Urinary bladder (tissue), 3 donors: ENCODE measurements at regions not wholly inside any gene's neighbourhood (a gene's known extent, or its start where the extent isn't known, plus 50 kb on each side); places are given as distances from the start of the nearest gene placed in this dataset.
A peak's percentile ranks its signal among the peaks of the same experiment; 100 is the strongest.
"Not testable (repeated sequence)": the region's sequence is repeated elsewhere in the genome, so short reads cannot be mapped to it uniquely, and the experiment has no call there.

ENCODE experiments used
- DNase-seq: peaks from one replicate; pipeline ENCODE4 v3.0.0-alpha.2; 2015; ENCODE audit errors: extremely low spot score
- H3K27ac ChIP-seq: one replicate; pipeline ENCODE4 v1.5.1; 2013; ENCODE audit warnings: low read depth, mild to moderate bottlenecking, moderate library complexity
- H3K36me3 ChIP-seq: one replicate; pipeline ENCODE4 v1.6.1; 2013; ENCODE audit warnings: mild to moderate bottlenecking, moderate library complexity; ENCODE audit not compliant: insufficient read depth
- H3K4me1 ChIP-seq: one replicate; pipeline ENCODE4 v1.6.1; 2013; ENCODE audit warnings: mild to moderate bottlenecking, moderate library complexity; ENCODE audit not compliant: insufficient read depth
- H3K4me3 ChIP-seq: one replicate; pipeline ENCODE4 v1.5.1; 2013; ENCODE audit warnings: low read depth, low read length
- WGBS: extraction: QIAGEN DNeasy Blood & Tissue Kit; methylation state at CpG from one replicate; pipeline ENCODE4 v1.1.7; 2013; 5-methylcytosine and 5-hydroxymethylcytosine counted together
- donor health status: healthy with polysubstance abuse.
- donor health status: healthy.

GRCh38 chr12:25372969-25373817, 122.5 kb upstream of the KRAS start:
- Histone ChIP-seq H3K36me3 (no peaks in the 10 kb centered on the region), H3K27ac (no peak overlapping the region), H3K4me3 (no peak overlapping the region), H3K4me1 (no peaks in the 10 kb centered on the region)
- DNase-seq = peak; percentile 51
- 65% methylated on average over 4 of the region's 4 CpGs for WGBS

- Histone ChIP-seq H3K27ac (no peak overlapping the region), H3K36me3 (no peaks in the 10 kb centered on the region), H3K4me1 (no peaks in the 10 kb centered on the region), H3K4me3 (no peak overlapping the region)
- DNase-seq = no peak
These were observed 121.3 kb upstream of the KRAS start for GRCh38 chr12:25372002-25372401.

- no peak overlapping the region for H3K4me3 ChIP-seq
- H3K27ac ChIP-seq = no peak overlapping the region
- DNase-seq = no peak
- H3K36me3 ChIP-seq = no peaks in the 10 kb centered on the region
- H3K4me1 ChIP-seq = no peaks in the 10 kb centered on the region
These were observed 117.8 kb upstream of the KRAS start for GRCh38 chr12:25368557-25368956.

- WGBS = 48% methylated on average over 3 of the region's 3 CpGs
- Histone ChIP-seq H3K36me3 (no peaks in the 10 kb centered on the region), H3K27ac (no peak overlapping the region), H3K4me1 (no peaks in the 10 kb centered on the region), H3K4me3 (no peak overlapping the region)
- no peak for DNase-seq
These were observed 115.4 kb upstream of the KRAS start for GRCh38 chr12:25366122-25366521.

DNA sequence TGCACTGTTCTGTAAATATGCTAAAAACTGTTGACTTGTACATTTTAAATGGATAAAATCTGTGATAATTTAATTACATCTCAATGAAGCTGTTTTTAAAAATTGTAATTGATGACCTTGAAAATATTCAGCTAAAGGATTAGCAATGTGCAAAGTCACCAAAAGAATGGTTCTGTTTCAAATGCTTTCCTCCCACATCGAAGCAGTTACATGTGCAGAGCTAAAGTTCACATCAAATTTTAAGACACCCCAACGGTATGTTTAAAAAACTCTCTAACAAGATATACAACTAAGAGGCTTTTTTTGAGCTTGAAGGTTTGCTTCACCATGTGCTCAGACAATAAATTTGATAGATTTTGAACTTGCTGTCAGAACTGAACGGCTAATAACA, 114.6 kb upstream of the KRAS start:
- H3K27ac ChIP-seq = no peak overlapping the region
- WGBS = 37% methylated on average over 3 of the region's 3 CpGs

GRCh38 chr12:25364529-25365339, 114.0 kb upstream of the KRAS start:
- Histone ChIP-seq H3K27ac (no peak overlapping the region), H3K36me3 (no peaks in the 10 kb centered on the region), H3K4me3 (no peak overlapping the region), H3K4me1 (no peaks in the 10 kb centered on the region)
- 77% methylated on average over 5 of the region's 5 CpGs for WGBS
- DNase-seq = no peak

More for the DNA sequence above, 114.6 kb upstream of the KRAS start:
- Histone ChIP-seq H3K4me3 (no peak overlapping the region), H3K36me3 (no peaks in the 10 kb centered on the region), H3K4me1 (no peaks in the 10 kb centered on the region)
- no peak for DNase-seq

DNA sequence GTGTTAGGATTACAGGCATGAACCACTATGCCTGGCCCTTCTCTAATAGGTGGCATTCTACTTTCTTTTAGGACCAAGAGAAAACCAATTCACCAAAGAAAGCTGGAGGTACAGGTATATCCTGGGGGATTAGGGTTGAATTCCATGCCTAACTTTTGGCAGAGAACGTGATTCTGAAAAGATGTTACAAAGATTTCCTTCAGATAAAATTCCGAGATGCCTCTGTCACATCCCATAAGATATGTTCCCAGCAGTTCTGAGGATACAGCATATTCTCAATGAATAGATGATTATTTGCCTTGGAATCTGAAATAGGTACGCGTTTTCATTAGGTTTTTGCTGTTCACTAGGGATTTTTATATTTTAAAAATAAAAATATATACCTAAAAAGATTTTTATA, 111.9 kb upstream of the KRAS start:
- no peaks in the 10 kb centered on the region for H3K4me1 ChIP-seq
- H3K36me3 ChIP-seq = no peaks in the 10 kb centered on the region
- DNase-seq = no peak
- 93% methylated on average over 4 of the region's 4 CpGs for WGBS
- no peak overlapping the region for H3K4me3 ChIP-seq
- no peak overlapping the region for H3K27ac ChIP-seq

DNA sequence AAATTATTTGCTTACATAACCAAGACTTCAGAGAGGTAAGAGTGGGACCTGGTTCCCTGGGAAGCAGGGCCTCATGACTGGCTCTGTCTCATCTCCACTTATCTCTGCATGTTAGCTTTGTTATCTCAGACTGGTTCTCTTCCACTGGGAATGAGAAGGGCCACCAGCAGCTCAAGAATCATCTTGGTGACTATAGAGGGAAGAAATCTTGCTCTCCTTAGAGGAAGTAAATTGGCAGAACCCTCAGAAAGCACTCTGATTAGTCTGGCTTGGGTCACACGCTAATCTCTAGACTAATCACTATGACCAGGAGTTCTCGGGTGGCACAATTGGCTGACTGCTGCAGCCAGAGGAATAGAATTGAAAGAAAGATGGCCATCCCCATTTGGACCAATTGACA, 110.8 kb upstream of the KRAS start:
- 97% methylated on average over 2 of the region's 2 CpGs for WGBS
- Histone ChIP-seq H3K4me3 (no peak overlapping the region), H3K27ac (no peak overlapping the region), H3K4me1 (no peaks in the 10 kb centered on the region), H3K36me3 (no peaks in the 10 kb centered on the region)
- DNase-seq = no peak

DNA sequence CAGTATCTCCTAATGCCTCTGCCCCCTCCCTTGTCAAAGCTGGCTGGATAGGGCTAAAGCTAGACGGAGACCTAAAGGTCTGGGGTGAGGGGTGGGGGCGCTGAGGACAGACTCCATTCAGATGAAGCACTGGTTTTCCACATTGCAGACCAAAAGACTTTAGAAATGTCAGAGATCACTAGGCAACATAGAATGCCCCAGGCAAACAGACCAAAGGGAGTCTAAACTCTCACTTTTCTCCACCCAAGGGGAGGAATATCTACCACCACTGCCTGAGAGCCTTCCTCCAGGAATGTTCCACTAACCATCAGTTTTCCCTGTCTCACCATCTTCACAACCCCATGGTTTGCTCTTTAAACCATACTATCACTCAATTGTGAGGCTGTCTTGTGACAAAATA, 106.9 kb upstream of the KRAS start:
- H3K4me1 ChIP-seq = no peaks in the 10 kb centered on the region
- no peaks in the 10 kb centered on the region for H3K36me3 ChIP-seq
- no peak for DNase-seq
- H3K27ac ChIP-seq = no peak overlapping the region
- 73% methylated on average over 2 of the region's 2 CpGs for WGBS
- no peak overlapping the region for H3K4me3 ChIP-seq

DNA sequence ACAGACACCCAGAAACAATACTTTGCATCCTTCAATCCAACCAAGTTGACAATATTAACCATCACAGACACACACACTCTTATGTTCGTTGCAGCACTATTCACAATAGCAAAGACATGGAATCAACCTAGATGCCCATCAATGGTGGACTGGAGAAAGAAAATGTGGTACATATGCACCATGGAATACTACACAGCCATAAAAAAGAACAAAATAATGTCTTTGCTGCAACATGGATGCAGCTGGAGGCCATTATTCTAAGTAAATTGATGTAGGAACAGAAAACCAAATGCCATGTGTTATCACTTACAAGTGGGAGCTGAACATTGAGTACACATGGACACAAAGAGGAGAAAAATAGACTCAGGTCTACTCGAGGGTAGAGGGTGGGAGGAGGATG, 102.2 kb upstream of the KRAS start:
- not testable (repeated sequence) for H3K36me3 ChIP-seq, H3K4me3 ChIP-seq, H3K4me1 ChIP-seq, H3K27ac ChIP-seq, DNase-seq
- WGBS = 91% methylated on average over 2 of the region's 2 CpGs

DNA sequence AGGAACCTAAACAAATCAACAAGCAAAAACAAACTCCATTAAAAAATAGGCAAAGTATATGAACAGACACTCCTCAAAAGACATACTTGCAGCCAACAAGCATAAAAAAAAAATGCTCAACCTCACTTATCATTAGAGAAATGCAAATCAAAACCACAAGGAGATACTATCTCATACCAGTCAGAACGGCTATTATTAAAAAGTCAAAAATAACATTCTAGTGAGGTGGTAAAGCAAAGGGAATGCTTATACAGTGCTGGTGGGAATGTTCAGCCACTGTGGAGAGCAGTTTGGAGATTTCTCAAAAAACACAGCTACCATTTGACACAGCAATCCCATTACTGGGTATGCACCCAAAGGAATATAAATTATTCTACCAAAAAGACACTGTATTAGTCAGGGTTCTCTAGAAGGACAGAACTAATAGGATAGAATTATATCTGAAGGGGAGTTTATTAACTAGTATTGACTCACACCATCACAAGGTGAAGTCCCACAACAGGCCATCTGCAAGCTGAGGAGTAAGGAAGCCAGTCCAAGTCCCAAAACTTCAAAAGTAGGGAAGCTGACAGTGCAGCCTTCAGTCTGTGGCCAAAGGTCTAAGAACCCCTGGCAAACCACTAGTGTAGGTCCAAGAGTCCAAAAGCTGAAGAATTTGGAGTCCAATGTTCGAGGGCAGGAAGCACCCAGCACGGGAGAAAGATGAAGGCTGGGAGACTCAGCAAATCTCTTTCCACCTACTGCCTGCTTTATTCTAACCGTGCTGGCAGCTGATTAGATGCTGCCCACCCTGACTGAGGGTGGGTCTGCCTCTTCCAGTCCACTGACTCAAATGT, 101.6 kb upstream of the KRAS start:
- 78% methylated on average over 4 of the region's 4 CpGs for WGBS
- H3K36me3 ChIP-seq = no peaks in the 10 kb centered on the region
- H3K4me3 ChIP-seq = no peak overlapping the region
- H3K4me1 ChIP-seq = no peaks in the 10 kb centered on the region
- H3K27ac ChIP-seq = no peak overlapping the region
- DNase-seq = no peak

DNA sequence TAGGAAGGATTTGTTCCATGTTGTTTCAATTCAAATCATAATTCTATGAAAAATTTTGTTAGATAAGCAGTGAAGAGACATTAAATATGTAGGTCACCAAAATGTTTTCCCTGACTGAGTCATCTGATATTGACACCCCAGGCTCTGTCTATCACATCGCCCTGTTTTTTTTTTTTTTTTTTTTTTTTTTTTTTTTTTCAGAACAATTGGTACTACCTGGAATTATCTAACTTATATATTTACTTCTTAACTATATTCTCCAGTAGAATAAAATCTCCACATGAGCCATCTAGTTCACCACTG, 97.8 kb upstream of the KRAS start:
- 89% methylated on average over 1 of the region's 1 CpG for WGBS
- Histone ChIP-seq H3K4me1 (no peaks in the 10 kb centered on the region), H3K36me3 (no peaks in the 10 kb centered on the region), H3K27ac (no peak overlapping the region), H3K4me3 (no peak overlapping the region)
- no peak for DNase-seq

- 36% methylated on average over 4 of the region's 4 CpGs for WGBS
- Histone ChIP-seq H3K27ac (no peak overlapping the region), H3K4me3 (no peak overlapping the region), H3K4me1 (no peaks in the 10 kb centered on the region), H3K36me3 (no peaks in the 10 kb centered on the region)
- DNase-seq = no peak
These were observed 97.2 kb upstream of the KRAS start for GRCh38 chr12:25347716-25348592.
